ENCODE measurements at regions not wholly inside any gene's neighbourhood (a gene's known extent, or its start where the extent isn't known, plus 50 kb on each side); places are given as distances from the start of the nearest gene placed in this dataset.

DNA sequence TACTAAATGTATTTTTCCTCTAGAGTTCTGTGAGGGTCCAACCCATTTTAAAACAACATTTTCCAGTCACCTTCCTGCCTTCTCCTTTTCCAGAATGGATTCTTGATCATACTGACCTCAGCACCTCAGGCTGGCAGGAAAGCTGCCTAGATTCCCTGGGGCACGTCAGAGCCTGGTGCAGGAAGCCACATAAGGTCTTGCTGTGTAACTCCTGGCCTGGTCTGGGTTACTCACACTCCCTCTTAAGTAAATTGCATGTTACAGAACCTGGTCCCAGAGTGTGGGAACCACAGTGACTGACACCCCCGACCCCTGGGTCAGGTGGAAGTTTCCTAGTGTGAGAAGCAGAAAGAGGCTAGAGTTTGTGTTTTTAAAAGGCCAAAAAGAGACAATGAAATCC, 209.8 kb downstream of the SPTSSA start:
- Mint-ChIP-seq H3K27me3 (peaks cover 1% of the 10 kb centered on the region), H3K9me3 (no peaks in the 10 kb centered on the region), H3K4me3 (no peak overlapping the region), H3K36me3 (ENCODE audit: low read depth) (no peaks in the 10 kb centered on the region), H3K4me1 (ENCODE audit: low read depth) (no peaks in the 10 kb centered on the region), H3K27ac (no peak overlapping the region)

DNA sequence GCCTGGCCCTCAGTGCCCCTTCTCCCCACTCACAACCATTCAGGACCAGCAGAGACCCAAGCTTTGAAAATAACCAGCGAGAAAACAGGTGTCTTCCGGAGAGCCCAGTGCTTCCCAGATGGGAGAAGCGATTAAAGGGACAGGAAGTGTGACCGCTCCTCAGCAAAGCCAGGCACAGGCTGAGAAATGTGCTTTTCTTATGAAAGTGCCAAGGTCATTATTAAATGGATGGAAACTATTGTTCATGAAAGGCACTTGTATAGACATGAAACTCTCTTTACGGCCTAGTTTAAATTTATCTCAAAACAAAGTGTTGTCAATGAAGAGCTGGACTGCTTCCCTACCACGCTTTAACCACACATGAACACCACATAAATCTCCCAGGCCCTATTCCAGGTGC, 210.4 kb downstream of the SPTSSA start:
- Mint-ChIP-seq H3K4me3 (no peak overlapping the region), H3K27me3 (no peaks in the 10 kb centered on the region), H3K36me3 (ENCODE audit: low read depth) (no peaks in the 10 kb centered on the region), H3K9me3 (no peaks in the 10 kb centered on the region), H3K27ac (no peak overlapping the region), H3K4me1 (ENCODE audit: low read depth) (no peaks in the 10 kb centered on the region)

DNA sequence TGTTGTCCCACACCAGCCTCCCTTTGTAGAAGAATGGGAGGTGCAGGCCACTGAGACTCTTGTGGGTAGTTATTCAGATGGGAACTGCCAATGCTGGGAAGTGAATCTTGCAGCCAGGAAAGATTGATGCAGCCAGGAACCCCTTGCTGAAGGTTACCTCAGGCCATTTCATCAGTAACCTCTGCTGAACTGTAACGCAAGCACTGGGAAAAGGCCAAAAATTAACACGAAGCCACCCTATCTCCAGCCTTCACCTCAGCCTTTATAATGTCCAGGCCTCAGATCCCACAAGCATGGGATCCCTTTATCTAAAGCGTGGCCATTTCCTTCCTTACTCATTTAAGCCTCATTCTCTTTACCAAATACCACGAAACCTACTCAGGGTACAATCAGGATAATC, 211.1 kb downstream of the SPTSSA start:
- Mint-ChIP-seq H3K27ac (no peak overlapping the region), H3K4me3 (no peak overlapping the region), H3K4me1 (ENCODE audit: low read depth) (no peaks in the 10 kb centered on the region), H3K27me3 (peaks cover 6% of the 10 kb centered on the region), H3K9me3 (no peaks in the 10 kb centered on the region), H3K36me3 (ENCODE audit: low read depth) (no peaks in the 10 kb centered on the region)

DNA sequence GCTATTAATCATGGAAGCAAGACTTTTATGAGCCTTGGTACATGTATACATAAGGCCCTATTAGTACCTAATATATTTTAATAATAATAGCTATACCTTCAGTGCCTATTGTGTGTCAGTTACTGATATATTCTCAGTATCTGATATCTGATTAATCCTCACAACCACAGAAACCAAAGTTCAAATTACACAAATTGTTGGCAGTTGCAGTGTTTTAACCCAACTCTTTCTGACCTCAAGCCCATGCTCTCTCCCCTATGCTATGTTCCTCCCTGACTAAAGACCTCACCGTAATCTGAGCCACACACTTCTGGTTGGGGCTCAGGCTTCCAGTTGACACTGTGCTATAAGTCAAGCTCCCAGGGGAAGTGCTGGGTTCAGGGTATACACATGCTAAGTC, 214.4 kb downstream of the SPTSSA start:
- no peak overlapping the region for H3K27ac Mint-ChIP-seq
- H3K9me3 Mint-ChIP-seq = no peaks in the 10 kb centered on the region
- no peaks in the 10 kb centered on the region for H3K36me3 Mint-ChIP-seq (ENCODE audit: low read depth)
- H3K4me1 Mint-ChIP-seq (ENCODE audit: low read depth) = no peaks in the 10 kb centered on the region
- no peak overlapping the region for H3K4me3 Mint-ChIP-seq
- peaks cover 9% of the 10 kb centered on the region for H3K27me3 Mint-ChIP-seq

DNA sequence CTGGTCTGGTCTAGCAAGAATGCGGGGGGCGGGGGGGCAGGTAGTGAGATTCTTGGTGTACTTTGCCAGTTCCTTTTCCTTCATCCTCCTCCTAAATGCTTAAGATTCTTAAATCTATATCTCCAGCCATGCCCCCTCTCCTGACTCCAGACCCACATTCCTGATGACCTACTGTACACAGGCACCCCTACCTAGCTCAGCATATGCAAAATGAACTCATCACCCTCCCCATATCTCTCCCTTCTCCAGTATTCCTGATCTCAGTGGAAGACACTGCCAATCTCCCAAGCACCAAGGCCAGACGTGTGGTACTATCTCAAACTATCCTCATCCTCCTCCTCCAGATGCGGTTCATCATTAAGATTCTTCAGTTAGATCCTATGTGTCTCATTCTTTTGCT, 215.8 kb downstream of the SPTSSA start:
- Mint-ChIP-seq H3K4me1 (ENCODE audit: low read depth) (no peaks in the 10 kb centered on the region), H3K27ac (no peak overlapping the region), H3K27me3 (peaks cover 16% of the 10 kb centered on the region), H3K9me3 (no peaks in the 10 kb centered on the region), H3K4me3 (no peak overlapping the region), H3K36me3 (ENCODE audit: low read depth) (no peaks in the 10 kb centered on the region)

GRCh38 chr14:34243401-34243800, 218.6 kb downstream of the SPTSSA start:
- Mint-ChIP-seq H3K9me3 (no peaks in the 10 kb centered on the region), H3K27me3 (peaks cover 25% of the 10 kb centered on the region), H3K4me3 (no peak overlapping the region), H3K27ac (no peak overlapping the region), H3K4me1 (ENCODE audit: low read depth) (no peaks in the 10 kb centered on the region), H3K36me3 (ENCODE audit: low read depth) (no peaks in the 10 kb centered on the region)

DNA sequence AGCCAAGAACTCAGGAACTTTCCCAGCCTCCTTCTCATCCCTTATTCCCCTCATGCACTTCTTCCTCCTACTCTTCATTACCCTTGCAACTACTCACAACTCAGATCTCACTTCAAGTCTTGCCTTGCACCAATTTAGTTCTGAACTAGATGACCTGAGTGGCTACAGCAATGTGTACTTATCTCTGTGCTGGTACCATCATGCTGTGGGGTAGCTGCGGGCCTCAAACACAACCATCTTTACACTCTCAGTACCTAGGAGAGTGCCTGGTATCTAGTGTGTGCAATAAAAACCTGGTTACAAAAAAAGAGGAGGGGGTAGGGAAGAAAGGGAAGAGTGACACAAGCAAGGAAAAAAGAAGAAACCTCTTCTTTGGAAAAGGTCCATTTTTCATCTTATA, 219.0 kb downstream of the SPTSSA start:
- Mint-ChIP-seq H3K4me1 (ENCODE audit: low read depth) (no peaks in the 10 kb centered on the region), H3K36me3 (ENCODE audit: low read depth) (no peaks in the 10 kb centered on the region), H3K27me3 (peaks cover 25% of the 10 kb centered on the region), H3K9me3 (no peaks in the 10 kb centered on the region), H3K4me3 (no peak overlapping the region), H3K27ac (no peak overlapping the region)

- Mint-ChIP-seq H3K27ac (no peak overlapping the region), H3K4me1 (ENCODE audit: low read depth) (no peaks in the 10 kb centered on the region), H3K27me3 (peaks cover 21% of the 10 kb centered on the region), H3K9me3 (no peaks in the 10 kb centered on the region), H3K36me3 (ENCODE audit: low read depth) (no peaks in the 10 kb centered on the region), H3K4me3 (no peak overlapping the region)
These were observed 220.8 kb downstream of the SPTSSA start for GRCh38 chr14:34241185-34241711.

- Mint-ChIP-seq H3K36me3 (ENCODE audit: low read depth) (no peaks in the 10 kb centered on the region), H3K27ac (no peak overlapping the region)
These were observed 223.4 kb downstream of the SPTSSA start for GRCh38 chr14:34238610-34239009.

GRCh38 chr14:34237677-34238076, 224.4 kb downstream of the SPTSSA start:
- Mint-ChIP-seq H3K27ac (no peak overlapping the region), H3K27me3 (peaks cover 16% of the 10 kb centered on the region), H3K4me3 (no peak overlapping the region), H3K4me1 (ENCODE audit: low read depth) (no peaks in the 10 kb centered on the region), H3K9me3 (no peaks in the 10 kb centered on the region), H3K36me3 (ENCODE audit: low read depth) (no peaks in the 10 kb centered on the region)

More at GRCh38 chr14:34238610-34239009, 223.4 kb downstream of the SPTSSA start:
- no peaks in the 10 kb centered on the region for H3K9me3 Mint-ChIP-seq
- peaks cover 16% of the 10 kb centered on the region for H3K27me3 Mint-ChIP-seq
- H3K4me1 Mint-ChIP-seq (ENCODE audit: low read depth) = no peaks in the 10 kb centered on the region
- no peak overlapping the region for H3K4me3 Mint-ChIP-seq

GRCh38 chr14:34237081-34237480, 225.0 kb downstream of the SPTSSA start:
- peaks cover 16% of the 10 kb centered on the region for H3K27me3 Mint-ChIP-seq
- no peaks in the 10 kb centered on the region for H3K4me1 Mint-ChIP-seq (ENCODE audit: low read depth)
- H3K9me3 Mint-ChIP-seq = no peaks in the 10 kb centered on the region
- H3K27ac Mint-ChIP-seq = no peak overlapping the region
- H3K36me3 Mint-ChIP-seq (ENCODE audit: low read depth) = no peaks in the 10 kb centered on the region
- H3K4me3 Mint-ChIP-seq = no peak overlapping the region

GRCh38 chr14:34235643-34236300, 226.3 kb downstream of the SPTSSA start:
- Mint-ChIP-seq H3K27me3 (peaks cover 7% of the 10 kb centered on the region), H3K27ac (no peak overlapping the region), H3K4me1 (ENCODE audit: low read depth) (no peaks in the 10 kb centered on the region), H3K36me3 (ENCODE audit: low read depth) (no peaks in the 10 kb centered on the region), H3K4me3 (no peak overlapping the region), H3K9me3 (no peaks in the 10 kb centered on the region)

DNA sequence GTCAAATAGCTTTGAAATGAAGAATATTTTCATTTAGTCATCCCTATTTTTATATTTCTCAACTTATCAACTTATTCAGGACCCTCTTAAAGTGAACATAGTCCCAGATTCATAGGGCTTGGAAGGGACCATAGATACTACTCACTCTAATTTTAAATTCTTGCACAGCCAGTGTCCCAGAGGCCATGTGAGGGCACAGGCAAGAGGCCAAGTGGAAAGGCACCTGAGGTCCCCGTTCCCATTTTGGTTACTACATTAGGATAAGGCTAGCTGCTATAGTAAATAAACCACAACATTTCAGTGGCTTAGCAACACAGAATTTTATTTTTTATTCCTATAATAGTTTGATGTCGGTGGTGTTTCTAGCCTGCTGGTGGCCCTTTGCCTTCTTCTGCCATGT, 227.8 kb downstream of the SPTSSA start:
- no peak overlapping the region for H3K27ac Mint-ChIP-seq
- H3K4me3 Mint-ChIP-seq = no peak overlapping the region
- H3K36me3 Mint-ChIP-seq (ENCODE audit: low read depth) = no peaks in the 10 kb centered on the region

DNA sequence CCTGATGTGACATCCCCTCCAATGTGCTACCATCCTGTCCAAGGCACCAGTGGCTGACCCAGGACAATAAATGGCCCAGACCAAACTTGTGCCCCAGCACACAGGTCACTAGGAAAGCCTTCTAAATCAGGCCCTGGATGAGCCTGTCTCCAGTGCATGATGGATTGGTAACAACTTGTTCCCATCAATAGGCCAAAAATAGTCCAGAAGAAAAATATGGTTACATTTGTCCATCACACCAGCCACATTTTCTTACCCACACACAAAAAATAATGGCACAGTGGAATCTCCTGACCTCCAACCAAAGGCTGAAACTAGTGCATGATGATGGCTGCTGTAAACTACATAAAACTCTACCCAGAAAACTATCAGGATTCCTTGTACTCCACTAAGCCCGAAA, 228.4 kb downstream of the SPTSSA start:
- Mint-ChIP-seq H3K27ac (no peak overlapping the region), H3K27me3 (peaks cover 5% of the 10 kb centered on the region), H3K36me3 (ENCODE audit: low read depth) (no peaks in the 10 kb centered on the region), H3K9me3 (no peaks in the 10 kb centered on the region), H3K4me3 (no peak overlapping the region), H3K4me1 (ENCODE audit: low read depth) (no peaks in the 10 kb centered on the region)

More for the DNA sequence above, 227.8 kb downstream of the SPTSSA start:
- Mint-ChIP-seq H3K4me1 (ENCODE audit: low read depth) (no peaks in the 10 kb centered on the region), H3K9me3 (no peaks in the 10 kb centered on the region), H3K27me3 (peaks cover 6% of the 10 kb centered on the region)

GRCh38 chr14:34232790-34233189, 229.2 kb downstream of the SPTSSA start:
- Mint-ChIP-seq H3K4me3 (no peak overlapping the region), H3K27me3 (peaks cover 11% of the 10 kb centered on the region), H3K9me3 (no peaks in the 10 kb centered on the region), H3K4me1 (ENCODE audit: low read depth) (no peaks in the 10 kb centered on the region), H3K27ac (no peak overlapping the region), H3K36me3 (ENCODE audit: low read depth) (no peaks in the 10 kb centered on the region)

GRCh38 chr14:34231626-34232025, 230.4 kb downstream of the SPTSSA start:
- Mint-ChIP-seq H3K4me3 (no peak overlapping the region), H3K36me3 (ENCODE audit: low read depth) (no peaks in the 10 kb centered on the region), H3K27me3 (peaks cover 16% of the 10 kb centered on the region), H3K27ac (no peak overlapping the region), H3K4me1 (ENCODE audit: low read depth) (no peaks in the 10 kb centered on the region), H3K9me3 (no peaks in the 10 kb centered on the region)

Data from stimulated activated naive CD8-positive, alpha-beta T cell treated with anti-CD3 and anti-CD28 coated beads, Interleukin-15, Interleukin-2, amounts not matched to agents 100 ng/mL and 50 ng/mL, for 24 hours (primary cell).